ENCODE measurements at regions not wholly inside any gene's neighbourhood (a gene's known extent, or its start where the extent isn't known, plus 50 kb on each side); places are given as distances from the start of the nearest gene placed in this dataset.

DNA sequence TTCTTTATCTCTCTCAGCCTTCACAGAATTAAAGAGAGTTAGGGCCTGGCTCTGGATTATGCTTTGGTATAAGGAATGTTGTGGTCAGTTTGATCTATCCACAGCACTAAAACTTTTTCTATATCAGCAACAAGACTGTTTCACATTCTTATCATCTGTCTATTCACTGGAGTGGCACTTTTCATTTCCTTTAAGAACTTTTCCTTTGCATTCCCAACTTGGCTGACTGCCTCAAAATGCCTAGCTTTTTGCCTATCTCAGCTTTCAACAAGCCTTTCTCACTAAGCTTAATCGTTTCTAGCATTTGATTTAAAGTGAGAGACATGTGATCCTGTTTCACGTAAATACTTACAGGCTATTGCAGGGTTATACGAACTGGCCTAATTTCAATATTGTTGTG is 471.8 kb downstream of the GBE1 start:
- FAIRE-seq, result no peak
- DNase-seq (ENCODE audit: low spot score), result no peak

DNA sequence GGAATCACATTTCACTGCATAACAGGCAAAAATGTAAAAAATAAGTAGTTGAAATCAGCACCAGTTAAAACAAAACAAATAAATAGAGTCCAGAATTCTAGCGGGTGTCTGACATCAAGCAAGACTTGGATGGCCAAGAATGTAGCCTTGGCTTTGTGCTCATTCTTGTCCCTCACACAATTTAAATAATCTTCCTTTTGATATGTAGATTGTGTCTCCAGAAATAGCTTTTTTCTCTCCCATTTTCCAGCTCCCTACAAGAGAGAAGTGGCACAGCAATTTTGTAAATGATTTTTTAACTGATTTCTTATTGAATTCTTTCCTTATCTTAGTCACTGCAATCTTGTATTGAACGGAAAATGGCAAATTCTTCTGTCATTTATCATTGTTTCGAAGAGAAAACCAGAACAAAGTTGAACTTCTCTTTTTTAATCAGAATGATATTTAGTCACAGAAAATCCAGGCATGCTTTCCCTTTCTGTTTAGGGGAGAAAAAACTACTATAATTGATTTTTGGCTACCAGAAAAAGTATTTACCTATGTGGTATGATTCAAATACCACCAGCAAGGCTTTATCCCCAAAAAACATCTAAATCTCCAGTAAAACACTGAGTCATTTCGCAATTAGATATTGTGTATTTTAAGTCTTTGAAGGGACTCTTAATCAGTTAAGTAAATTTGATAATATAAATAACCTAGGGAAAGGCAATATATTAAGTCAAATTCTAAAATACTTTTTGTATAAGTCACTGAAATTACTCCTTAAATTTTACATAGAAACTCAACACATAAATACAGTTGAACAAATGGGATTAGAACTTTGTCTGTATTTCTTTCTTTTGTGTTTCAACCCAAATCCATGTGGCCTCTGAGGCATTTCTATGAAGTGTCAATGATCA is 481.7 kb downstream of the GBE1 start:
- FAIRE-seq, result no peak
- DNase-seq (ENCODE audit: low spot score), result no peak

DNA sequence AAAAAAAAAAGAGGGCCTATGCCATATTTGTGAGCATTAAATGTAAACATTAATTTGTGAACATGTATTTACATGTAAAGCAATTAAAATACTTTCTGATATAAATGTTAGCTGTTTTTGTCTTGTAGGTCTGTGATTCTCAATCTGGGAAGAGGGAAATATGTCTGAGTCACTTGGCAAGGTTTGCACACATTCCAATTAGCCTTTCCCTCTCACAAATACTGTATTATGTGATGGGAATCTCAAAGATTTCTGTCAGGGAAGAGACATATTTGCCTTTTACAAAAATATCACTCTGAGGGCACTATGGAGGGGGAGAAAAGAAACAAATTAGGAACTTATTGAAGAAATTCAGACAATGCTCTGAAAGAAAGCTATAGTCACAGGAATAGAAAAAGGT is 483.6 kb downstream of the GBE1 start:
- no peak for FAIRE-seq

DNA sequence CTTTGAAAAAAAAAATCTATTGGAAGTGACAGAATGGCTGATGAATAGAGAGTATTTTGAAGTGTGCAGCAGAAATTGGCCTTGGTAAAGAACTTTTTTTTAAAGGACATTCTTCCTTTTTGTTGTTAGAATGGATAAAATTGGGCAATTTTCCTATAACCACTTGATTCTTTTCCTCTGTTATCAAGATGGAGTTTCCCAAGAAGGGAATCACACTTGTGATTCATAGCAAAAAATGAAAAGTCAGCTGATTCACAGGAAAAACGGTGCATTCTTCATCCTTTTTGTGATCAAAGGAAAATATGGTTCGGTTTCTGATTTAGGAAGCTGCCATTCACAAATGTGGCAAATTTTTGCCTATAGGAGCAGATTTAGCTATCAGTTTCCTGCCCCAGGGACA is 486.8 kb downstream of the GBE1 start:
- DNase-seq (ENCODE audit: low spot score) (no peak), FAIRE-seq (no peak)

More for the DNA sequence above, 483.6 kb downstream of the GBE1 start:
- peak; percentile 11 for DNase-seq (ENCODE audit: low spot score)

DNA sequence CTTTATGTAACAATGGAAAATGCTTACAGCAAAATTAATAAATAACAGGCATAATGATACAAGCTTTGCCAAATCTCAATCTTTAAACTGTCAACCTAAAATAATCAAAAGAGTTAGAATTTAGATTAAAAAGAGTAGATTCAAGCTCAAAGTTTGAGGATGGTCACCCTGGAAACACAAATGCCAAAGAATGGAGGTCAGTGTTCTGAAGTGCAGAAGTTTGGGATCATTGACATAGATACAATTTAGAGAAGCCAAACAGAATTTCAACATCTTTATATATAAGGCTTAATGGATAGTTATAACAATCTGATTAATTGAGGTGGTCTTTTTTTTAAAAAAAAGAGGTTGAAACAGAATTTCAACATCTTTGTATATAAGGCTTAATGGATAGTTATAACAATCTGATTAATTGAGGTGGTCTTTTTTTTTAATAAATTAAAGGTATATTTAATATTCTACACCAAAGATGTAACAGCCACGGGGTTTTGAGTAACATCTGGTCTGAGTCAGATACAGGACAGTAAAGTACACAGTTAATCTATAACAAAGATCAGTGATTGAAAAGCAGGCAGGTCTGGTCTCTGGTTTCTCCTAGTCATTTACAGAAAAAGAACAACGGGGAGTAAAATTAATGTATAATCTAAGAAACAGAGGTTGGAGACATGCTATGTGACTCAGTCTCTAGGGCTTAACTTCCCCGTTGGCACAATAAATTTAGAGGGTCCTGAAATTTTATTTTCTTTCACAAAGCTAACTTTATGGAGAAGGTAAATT is 490.7 kb downstream of the GBE1 start:
- no peak for FAIRE-seq

DNA sequence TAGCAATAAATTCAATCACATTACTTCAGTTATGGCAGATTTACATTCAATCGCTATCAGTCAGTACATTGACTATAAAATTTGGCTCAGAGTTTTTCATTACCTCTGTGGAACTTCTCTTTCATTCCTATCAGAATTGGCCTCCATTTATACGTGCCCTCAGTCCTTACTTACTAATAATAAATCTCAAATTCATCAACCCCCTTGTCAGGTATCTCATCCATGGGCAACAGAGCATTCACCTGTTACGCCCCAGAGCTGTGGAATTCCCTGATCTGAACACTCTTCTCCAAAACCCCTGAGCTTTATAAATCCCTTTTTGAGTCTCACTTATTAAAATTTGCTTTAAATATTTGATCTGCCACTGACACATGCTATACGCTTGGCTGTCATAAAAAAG is 492.9 kb downstream of the GBE1 start:
- DNase-seq (ENCODE audit: low spot score), result no peak
- no peak for FAIRE-seq

More for the DNA sequence above, 490.7 kb downstream of the GBE1 start:
- DNase-seq (ENCODE audit: low spot score), result no peak

DNA sequence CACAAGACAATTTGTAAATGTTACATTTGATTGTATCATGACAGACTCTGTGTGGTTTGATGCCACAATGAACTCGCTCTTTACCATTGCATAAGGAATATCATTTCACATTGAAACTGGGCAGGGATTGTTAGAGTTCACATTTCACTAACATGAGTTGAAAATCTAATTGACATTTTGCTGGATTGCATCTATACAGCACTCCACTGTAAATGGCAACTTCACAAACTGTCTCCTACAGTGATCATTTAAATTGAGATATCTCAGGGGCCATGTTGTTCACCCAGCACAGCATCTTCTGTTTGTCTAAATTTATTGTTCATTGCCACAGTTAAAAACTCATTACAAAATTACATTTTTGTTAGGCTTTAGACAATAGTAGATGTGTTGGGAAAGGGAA is 499.4 kb downstream of the GBE1 start:
- DNase-seq (ENCODE audit: low spot score), result no peak
- no peak for FAIRE-seq

DNA sequence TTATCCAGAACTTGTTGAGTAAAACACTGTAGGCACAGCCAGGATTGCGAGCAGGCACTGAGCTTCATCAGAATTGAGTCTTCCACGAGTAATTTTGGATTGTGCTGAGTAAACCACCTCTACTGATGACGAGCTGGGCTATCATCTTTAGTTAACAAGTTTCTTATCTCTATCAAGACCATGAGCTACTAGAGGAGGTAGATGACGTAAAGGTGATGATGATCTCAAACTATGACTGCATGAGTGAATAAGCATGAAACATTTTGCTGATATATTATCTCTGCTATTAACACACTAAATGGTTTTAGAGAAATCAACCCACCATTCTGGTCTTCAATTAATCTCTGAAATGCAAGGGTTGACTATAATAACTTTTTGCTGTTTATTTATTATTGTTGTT is 506.0 kb downstream of the GBE1 start:
- no peak for FAIRE-seq
- no peak for DNase-seq (ENCODE audit: low spot score)

DNA sequence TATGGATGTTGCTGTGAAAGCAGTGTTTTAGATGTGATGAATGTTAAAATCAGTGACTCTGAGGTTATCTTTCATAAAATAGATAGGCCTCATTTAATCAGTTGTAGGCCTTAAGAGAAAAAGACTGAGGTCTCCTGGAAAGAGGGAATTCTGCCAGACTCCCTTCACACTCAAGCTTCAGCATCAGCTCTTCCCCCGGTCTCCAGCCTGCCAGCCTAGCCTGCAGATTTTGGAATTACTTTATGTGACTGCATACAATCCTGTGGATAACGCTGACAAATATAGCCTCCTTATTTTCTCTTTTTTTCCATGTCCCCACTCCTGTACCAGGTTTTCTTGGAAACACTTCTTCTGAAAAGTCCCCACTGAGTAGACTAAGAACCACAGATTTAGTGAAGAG is 510.3 kb downstream of the GBE1 start:
- DNase-seq (ENCODE audit: low spot score), result no peak
- no peak for FAIRE-seq

DNA sequence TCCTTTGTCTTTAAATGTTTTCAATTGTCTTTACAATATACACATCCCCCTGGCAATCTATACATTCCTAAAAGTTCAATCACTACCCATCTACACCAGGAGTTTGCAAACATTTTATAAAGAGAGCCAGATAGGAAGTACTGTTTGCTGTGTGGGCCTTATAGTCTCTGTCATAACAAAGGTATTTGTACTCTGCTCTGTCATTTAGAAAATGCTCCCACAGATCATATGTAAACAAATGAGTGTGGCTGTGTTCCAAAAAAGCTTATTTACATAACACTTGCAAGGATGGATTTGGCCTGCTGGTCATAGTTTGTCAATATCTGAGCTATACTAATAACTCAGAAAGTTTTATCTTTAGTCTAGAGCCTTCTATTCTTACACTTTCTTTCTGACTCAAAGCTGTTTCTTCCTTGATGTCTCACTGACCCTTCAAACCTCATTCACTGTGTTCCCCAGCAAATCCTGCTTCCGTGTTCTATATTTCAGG is 511.9 kb downstream of the GBE1 start:
- peak; percentile 13 for DNase-seq (ENCODE audit: low spot score)

DNA sequence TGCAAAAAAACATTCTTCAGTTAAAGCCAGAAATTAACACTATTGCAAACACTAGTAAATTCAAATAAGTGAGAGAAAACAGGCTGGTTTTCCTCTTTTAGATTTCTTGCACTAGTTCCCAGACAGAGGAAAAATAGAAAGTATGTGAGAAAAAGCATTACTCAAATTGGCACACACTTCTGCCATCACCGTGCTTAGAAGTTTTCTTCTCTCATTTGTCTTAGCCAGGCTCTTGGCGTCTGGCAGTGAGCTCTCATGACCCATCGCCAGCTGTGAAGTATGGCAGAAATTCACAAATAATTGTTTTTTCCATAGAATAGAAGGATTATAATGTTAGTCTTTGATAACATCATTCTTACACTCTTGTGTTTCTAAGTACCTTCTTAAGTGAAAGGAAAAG is 515.9 kb downstream of the GBE1 start:
- FAIRE-seq (no peak), DNase-seq (ENCODE audit: low spot score) (no peak)

More for the DNA sequence above, 511.9 kb downstream of the GBE1 start:
- no peak for FAIRE-seq

DNA sequence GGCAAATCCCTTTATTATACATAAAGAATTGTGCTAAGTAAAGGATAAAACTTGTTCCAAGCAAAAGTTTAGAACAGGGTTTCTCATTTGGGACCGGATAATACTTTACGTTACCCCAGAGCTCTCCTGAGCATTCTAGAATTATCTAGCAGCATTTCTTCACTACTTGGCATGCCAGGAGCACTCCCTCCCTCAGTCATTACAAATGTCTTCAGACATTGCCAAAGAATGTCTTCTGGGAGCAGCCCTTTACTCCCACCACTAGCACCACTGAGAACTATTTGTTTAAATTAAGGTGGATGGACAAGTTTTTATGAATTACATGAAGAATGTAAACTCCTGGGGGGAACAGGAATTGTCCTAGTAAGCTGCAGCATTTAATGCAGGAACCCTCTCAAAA is 516.4 kb downstream of the GBE1 start:
- FAIRE-seq (no peak), DNase-seq (ENCODE audit: low spot score) (no peak)

DNA sequence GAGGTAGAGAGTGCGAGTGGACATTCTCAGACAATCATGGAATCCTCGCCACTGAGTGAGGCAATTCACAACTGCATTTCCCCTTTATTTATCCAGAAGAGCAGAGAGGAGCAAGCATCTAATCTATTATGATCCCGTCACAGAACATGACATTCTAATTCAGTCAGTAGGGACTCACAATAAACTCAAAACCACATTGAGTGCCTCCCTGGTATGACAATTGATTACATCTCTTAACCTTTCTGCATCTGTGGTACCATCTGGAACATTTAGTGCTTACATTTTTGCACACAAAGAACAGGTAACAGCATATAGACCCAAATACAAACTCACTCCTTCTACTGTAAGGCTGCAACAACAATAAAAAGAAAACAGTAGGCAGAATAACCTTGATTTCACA is 517.2 kb downstream of the GBE1 start:
- FAIRE-seq, result no peak

DNA sequence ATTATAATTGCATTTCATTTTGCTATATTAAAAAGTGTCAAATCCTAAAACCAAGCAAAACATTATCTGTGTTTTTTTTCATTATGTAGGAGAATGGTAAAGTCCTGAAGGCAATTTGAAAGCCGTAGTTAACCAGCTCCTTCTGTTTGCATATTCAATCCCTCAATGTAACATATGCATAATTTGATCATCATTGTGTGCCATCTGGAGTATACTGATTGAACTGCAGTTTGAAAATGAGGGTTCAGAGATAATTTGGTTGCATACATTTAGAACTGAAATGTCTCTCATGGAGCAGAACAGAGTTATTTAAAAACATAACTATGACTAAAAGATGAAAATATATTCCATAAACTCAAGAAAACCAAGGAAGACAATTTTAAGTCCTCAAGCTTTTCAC is 518.6 kb downstream of the GBE1 start:
- peak; percentile 2 for DNase-seq (ENCODE audit: low spot score)
- no peak for FAIRE-seq

More for the DNA sequence above, 517.2 kb downstream of the GBE1 start:
- no peak for DNase-seq (ENCODE audit: low spot score)

DNA sequence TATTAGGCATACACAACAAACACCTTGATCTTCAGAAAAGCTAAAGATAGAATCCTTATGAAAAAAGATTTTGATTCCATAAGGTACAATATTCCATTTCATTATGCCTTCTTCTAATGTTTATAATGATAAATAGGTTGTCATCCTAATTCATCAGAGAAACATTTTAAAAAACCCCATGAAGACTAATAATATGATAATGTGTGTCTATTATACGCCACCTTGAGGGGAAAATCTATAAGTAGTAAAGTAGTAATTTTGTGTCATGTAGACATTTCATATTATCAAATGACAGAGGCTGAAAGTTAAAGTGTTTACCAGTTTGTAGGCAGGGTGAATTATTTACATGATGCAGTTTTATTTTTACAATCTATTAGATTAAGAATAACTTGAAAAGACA is 524.3 kb downstream of the GBE1 start:
- DNase-seq (ENCODE audit: low spot score) (no peak), FAIRE-seq (no peak)

DNA sequence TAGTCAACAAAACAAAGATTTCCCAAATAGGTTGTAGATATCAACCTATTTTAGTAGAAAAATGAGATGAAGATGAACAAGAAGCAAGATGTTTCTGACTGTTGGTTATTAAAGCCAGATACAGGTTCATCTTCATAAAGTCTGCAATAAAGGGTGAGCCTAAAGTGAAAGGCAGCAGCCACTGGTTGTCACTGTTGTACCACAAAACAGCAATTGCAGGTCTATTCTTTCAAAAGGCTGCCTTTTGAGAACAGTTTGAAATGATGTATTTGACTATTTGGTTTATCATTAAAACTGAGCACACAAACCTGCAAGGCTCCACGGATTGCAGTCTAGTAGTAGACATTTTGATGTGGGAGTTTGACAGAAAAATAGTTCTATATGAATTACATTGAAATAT is 543.4 kb downstream of the GBE1 start:
- FAIRE-seq (no peak), DNase-seq (ENCODE audit: low spot score) (peak; percentile 23)

DNA sequence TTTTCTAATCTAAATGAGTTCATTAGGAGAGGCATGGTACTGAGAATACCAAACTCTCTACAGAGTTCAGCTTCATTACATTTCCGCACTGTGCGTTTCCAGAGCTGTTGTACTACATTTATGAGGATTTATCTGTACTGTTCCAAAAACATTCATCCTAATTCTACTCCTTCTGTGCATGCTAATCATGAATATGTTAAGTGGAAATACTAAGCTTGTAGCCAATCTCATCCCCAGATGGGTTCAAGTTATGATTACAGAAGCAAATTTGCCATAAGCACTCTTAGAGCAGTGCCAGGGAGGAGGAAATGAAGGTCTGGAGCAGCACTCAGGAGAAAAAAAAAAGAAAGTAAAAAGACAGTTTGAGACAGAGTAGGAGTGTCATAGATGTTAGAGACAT is 544.3 kb downstream of the GBE1 start:
- FAIRE-seq (no peak), DNase-seq (ENCODE audit: low spot score) (no peak)

DNA sequence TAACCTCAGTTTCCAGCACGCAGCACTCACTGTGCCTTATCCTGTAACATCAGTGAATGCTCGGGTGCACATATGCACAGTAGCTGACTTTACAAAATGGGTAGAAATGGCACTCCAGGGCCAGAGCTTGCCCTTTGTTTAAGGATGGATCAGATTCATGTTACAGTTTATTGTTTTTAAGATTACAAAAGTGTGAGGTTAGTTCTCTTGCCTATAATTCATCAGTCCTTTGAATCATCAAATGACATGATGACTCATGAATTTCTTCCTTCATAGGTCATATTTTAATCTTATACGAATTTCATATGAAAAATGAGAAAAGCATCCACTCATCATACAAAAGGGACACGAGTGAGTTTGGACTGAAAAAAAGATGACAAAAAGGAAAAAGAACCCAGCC is 545.3 kb downstream of the GBE1 start:
- FAIRE-seq (no peak), DNase-seq (ENCODE audit: low spot score) (peak; percentile 23)

DNA sequence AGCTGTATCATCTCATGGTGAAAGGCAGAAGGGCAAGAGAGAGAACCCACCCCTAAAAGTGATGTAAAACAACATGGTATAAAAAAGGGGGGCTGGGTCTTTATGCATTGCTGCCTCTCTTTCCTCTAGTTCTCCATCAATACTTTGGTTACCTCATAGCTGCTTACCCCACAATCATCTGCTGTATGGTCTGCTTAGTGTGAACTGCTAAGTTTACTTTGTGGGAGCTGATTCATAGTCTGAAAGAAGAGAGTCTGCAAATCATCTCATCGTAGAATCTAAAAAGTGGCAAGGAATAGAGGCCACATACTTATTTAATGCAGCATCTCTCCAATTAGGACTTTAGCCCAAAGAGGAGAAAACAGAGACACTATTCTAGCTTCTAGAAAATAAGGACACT is 546.8 kb downstream of the GBE1 start:
- no peak for FAIRE-seq
- DNase-seq (ENCODE audit: low spot score), result no peak

DNA sequence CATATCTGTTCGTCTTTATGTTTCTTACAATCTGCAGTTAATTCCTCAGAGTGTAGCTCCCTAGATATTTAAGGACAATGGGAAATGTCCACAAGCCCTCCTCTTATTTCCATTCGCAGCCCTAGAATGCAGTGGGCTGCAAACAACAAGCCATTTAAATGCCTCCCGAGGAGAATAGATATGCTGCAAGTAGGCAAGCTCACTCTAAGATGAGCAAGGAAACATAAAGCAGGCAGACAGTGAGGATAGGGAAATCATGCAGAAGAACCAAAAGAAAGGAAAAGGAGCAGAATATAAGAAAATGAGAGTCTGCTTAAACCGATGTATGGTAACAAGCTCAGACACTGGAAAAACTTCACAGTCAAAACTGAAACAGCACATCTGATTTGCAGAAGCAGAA is 561.9 kb downstream of the GBE1 start:
- FAIRE-seq (no peak), DNase-seq (ENCODE audit: low spot score) (no peak)

DNA sequence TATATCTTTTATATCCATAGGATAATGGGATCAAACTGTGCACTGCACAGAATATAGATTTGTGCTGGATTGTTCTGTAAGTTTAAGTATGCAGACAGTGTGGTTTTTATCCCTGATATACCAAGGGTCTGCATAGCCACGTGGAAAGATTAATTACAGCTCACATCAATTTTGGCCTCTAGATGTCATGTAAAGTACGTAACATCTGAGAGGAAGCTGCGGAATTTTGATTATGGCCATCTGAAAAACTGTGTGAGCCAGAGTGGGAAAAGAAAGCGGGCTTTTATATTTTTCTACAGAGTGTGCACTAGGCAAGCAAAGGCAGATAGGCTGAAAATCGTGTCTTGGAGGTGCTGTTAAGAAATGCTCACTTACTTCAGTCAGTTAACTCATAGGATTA is 562.7 kb downstream of the GBE1 start:
- FAIRE-seq (no peak), DNase-seq (ENCODE audit: low spot score) (no peak)

DNA sequence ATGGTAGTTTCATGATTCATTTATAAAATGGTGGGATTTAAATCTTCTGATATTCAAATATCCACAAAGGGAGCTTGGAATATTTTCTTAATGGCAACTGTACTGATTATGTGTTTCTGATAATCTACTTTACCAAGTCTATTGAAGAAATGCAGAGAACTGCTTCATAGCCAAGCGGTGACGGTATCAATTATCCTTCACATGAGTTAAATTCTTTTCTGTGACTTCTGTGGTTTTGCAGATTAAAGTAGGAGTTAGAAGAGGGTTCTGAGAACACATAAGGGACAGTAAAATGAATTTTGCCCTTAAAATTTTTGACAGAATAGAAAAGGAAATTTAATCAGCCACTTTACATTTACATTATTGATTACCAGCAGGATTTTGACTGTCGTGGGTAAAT is 563.2 kb downstream of the GBE1 start:
- FAIRE-seq (no peak), DNase-seq (ENCODE audit: low spot score) (no peak)

Measured in urothelium cell line (cell line).